NB4 (cell line): ENCODE measurements at regions not wholly inside any gene's neighbourhood (a gene's known extent, or its start where the extent isn't known, plus 50 kb on each side); places are given as distances from the start of the nearest gene placed in this dataset.

ENCODE experiments used
- POLR2A ChIP-seq: IDR thresholded peaks from 2 replicates; pipeline ENCODE4 v1.6.1; 2011; ENCODE audit warnings: mild to moderate bottlenecking; ENCODE audit not compliant: insufficient read length; ENCODE audit errors: extremely low read depth
- TF ChIP-seq, protein P1 (sequence below): IDR thresholded peaks from one replicate; pipeline ENCODE4 v1.5.1; 2012; ENCODE audit warnings: low read depth, low read length
- TF ChIP-seq, protein P2 (sequence below): IDR thresholded peaks from 2 replicates; pipeline ENCODE4 v1.6.1; 2011; ENCODE audit warnings: low read depth, low read length

DNA sequence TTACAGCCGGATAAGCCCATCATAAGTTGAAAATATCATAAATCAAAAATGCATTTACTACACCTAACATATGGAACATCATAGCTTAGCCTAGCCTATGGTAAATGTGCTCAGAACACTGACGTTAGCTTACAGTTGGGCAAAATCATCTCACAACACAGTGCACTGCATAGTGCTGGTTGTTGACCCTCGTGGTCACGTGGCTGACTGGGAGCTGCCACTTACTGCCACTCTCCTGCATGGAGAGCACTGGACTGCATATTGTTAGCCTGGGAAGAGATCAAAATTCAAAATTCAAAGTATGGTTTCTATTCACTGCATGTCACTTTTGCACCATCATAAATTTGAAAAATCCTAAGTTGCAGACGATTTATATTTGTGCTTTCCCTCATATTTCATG is 94.0 kb upstream of the CACNA2D3 start:
- TF ChIP-seq, protein P1, sequence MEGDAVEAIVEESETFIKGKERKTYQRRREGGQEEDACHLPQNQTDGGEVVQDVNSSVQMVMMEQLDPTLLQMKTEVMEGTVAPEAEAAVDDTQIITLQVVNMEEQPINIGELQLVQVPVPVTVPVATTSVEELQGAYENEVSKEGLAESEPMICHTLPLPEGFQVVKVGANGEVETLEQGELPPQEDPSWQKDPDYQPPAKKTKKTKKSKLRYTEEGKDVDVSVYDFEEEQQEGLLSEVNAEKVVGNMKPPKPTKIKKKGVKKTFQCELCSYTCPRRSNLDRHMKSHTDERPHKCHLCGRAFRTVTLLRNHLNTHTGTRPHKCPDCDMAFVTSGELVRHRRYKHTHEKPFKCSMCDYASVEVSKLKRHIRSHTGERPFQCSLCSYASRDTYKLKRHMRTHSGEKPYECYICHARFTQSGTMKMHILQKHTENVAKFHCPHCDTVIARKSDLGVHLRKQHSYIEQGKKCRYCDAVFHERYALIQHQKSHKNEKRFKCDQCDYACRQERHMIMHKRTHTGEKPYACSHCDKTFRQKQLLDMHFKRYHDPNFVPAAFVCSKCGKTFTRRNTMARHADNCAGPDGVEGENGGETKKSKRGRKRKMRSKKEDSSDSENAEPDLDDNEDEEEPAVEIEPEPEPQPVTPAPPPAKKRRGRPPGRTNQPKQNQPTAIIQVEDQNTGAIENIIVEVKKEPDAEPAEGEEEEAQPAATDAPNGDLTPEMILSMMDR: no peak
- TF ChIP-seq POLR2A: no peak
- TF ChIP-seq, protein P2, sequence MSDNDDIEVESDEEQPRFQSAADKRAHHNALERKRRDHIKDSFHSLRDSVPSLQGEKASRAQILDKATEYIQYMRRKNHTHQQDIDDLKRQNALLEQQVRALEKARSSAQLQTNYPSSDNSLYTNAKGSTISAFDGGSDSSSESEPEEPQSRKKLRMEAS: no peak
